ELR (cell line): ENCODE measurements at regions not wholly inside any gene's neighbourhood (a gene's known extent, or its start where the extent isn't known, plus 50 kb on each side); places are given as distances from the start of the nearest gene placed in this dataset.

ENCODE experiments used
- DNase-seq: peaks from one replicate; pipeline ENCODE4 v3.0.0-alpha.2; 2015; ENCODE audit warnings: low read depth

DNA sequence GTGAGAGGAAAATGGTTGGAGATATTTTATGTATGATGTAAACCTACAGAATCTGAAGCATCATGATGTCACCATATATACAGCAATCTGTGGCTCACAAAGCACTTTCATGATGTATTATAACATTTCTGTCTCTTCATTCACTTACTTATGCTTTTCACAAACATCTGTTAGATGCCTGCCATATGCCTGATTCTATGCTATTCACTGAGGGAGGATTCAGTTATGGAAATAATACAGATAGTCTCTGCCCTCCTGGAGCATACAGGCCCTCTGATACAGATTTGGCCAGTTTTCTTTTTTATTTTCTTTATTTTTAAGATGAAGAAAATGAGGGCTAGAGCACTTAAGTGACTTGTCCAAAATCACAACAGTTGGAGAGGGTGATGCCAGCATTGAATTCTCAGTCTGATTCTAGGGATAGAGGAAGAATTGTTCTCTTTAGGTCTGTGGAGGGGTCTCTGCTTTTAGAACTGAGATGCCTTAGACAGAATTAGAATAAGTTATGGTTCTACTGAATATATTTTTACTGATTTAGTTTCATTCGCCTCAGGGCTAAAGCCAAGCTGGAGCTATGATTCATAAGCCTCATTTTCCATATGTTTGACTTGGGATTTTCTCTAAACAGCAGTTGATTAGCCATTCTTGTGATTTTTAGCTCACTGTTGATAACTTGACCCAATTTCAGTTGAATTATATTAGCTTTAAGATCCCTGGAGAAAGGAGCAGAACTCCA, 636.4 kb downstream of the PRELID2 start:
- DNase-seq: peak; percentile 32

DNA sequence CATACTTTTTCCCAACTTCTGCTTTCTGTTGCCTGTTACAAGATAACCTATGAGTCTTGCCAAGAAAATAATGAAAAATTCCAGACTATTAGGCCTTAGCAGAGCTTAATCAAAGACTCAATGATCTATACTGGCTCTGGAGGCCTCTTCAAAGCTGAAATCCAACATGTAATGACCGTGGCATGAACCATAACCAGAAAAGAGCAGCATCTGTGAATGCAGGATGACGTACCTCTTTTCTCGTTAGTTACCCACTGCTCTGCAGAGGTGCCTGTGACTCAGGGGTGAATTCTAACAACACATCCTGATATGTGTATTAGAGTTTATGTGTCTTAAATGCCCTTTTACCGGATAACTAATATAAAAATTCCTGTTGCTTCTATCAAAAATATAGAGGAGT, 645.4 kb downstream of the PRELID2 start:
- peak; percentile 25 for DNase-seq

DNA sequence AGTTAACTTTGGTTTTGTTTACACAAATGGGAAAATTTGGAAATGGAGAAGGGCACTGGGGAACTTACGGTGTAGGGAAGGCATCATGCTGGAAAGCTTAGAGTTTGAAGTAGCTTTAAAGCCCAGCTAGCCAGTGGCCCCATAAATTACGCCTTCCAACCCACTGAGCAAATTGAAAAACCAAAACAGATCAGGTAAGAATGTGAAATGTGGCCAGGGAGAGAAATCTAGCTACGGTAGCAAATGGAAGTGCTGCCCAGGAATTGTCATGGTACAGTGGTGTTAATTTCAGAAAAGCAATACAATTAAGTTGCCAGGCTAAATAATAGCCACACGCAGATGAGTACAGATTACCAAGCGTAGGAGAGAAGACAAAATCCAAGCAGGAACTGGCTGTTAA, 654.8 kb downstream of the PRELID2 start:
- no peak for DNase-seq

DNA sequence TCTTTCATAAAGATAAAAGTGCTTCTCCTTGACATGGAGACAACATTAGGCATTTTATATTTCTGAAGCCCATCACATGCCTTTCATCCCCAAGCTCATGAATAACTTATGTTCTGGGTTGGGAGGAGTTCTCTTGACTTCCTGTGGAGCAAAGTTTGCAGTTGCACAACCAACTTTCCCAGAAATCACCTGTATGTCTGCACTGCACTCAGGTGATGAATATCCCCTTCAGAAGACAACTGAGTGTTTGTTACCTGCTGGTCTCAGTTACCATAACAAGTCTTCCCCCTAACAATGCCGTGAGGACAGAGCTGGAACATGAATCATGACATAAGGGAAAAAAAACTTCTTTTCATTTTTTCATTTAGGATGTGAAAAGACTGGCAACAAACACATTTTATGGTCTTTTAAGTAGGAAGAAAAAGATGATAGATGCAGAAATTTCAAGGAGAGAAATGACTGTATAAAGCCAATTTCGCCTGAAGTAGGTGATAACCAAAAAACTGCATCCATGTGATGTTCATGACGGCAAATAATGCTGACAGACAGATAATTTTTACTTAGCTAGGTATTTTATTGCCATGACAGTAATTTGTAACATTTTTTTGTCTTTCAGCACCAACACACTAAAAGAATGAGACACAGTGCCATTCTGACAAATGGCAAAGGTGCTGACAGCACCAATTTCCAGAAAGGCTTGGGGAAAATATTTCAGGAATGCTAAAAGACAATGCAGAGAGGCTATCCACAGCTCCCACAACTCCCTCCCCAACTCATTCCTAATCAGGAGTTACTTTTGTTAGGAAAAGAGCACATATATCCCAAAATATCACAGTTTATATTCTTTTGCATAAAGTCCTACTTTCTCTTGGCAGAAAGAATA, 656.3 kb downstream of the PRELID2 start:
- DNase-seq: no peak

DNA sequence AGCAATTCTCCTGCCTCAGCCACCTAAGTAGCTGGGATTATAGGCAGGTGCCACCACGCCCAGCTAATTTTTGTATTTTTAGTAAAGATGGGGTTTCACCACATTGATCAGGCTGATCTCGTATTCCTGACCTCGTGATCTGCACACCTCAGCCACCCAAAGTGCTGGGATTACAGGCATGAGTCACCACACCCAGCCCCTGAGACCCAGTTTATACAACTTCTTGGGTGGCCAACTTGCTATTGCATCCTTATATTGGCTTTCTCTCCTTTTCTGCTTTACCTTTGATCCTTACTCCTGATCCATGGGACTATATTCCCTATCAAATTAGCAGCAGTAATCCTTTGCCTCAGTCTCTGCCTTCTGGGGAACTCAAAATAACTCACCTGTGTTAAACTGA, 659.1 kb downstream of the PRELID2 start:
- no peak for DNase-seq

DNA sequence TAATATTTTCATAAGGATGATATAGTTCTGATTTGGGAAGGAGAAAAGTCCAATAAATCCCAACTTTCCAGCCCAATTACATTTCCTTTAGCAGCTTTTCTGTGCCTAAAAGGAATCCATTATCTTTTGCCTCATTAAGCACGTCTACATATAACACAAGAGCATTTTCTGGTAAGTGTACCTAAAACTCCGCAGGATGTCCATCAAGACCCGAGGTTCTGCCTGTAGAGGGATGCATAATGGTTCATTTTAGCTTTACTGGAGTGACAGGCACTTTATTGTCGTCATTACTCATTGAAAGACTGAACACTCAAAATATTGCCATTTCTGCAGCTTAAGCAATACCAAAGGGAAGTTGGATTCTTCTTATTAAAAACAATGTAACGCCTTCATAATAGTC, 669.0 kb downstream of the PRELID2 start:
- DNase-seq: no peak

DNA sequence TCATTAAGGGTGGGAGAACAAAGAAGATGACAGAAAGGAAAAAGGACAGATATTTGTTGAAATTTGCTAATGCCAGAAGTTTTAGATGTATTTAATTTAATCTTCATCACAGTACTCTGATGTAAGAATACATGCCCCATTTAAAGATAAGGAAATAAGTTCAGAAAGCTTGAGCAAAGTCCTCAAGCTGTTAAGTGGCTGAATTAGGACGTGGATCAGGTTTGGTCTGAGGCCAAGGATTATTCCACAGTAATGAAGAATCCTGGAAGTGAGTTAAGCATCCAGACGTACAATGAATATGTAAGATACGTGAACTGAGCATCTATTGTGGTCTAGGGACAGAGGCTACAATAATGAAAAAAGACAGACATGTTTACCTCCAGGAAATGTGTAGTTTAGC, 671.3 kb downstream of the PRELID2 start:
- DNase-seq: no peak

DNA sequence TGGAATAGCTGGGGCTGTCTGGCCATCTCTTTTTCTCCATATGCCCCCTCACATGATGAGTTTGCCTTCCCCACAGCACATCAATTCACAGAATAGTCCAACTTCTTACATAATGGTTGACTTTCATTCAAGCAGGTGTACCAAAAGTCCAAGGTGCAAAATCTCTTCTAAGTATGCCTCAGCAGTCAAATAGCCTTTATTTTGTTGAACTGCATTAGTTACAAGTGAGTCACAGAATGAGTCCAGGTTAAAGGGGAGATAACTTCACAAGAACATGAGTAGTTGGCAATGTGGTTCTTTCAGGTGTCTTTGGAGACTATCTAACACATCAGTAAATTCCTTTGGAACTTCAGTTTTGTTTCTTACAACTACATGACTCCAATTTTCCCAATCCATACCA, 672.5 kb downstream of the PRELID2 start:
- DNase-seq: peak; percentile 4

DNA sequence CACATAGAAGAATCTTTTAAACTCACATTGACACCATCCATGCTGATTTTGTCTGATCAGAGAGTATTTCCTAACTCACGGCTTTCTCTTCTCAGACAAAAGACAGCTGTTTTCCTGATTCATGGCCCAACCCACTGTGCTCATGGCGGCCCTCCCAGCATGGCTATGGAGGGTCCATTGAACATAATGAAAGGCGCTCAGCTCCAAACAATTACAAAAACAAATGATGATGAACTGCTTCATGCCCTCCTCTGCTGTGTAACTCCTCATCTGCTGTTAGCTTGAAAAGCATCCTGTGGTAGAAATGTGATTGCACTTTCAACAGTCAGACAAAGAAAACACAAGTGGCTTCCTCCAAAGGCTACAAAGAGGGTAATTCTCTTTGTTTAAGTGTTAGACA, 673.8 kb downstream of the PRELID2 start:
- no peak for DNase-seq

DNA sequence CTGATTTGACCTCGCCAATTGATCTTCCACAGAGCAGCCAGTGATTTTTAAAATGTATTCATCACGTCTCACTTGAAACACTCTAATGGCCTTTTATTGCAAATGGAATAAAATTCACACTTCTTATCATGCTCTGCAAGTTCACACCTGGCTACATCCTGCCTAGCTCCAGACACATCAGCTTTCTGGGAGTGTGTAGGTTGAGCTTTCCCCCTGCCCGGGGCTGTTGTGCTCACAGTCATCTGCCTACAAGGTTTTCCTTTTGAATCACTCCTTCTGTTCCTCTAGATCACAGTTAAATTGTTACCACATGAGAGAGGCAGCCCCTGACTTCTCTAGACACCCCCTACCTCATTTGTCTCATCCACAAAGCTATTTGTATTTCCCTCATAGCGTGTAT, 674.5 kb downstream of the PRELID2 start:
- DNase-seq: no peak

DNA sequence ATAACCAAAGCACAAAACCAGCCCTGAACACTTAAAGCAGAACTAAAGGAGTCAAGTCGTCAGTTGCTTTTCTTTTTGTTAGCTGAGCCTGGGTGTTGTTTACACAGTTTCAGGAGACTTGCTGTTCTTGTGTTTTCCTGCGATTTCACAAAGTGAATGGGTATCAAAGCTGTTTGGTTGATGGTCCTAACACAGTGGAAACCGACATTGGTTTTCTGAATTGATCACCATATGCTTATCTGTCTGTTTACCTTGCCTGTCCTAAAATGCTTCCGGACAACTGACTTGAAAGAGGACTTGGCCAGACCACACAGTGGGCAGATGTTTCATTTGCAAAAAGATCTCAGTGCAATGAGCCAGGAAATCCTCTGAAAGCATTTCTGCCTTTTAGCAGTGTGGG, 676.4 kb downstream of the PRELID2 start:
- DNase-seq: no peak

DNA sequence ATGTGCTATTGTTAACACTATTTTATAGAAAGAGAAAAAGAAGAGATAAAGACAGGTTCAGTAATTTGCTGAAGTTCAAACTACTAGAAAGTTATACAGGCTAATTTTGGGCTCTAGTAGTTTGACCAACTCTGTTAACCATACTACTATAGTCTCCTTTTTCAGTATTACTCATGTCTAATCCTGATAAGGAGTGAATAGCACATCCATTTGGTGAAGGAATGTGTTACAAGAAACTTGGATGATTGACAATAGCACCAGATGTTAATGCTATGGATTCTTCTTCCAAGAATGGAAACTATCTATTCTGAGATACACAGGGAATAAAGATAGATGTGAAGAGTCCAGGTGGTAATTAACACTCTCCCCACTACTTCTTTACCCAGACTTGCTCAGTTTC, 677.3 kb downstream of the PRELID2 start:
- DNase-seq: no peak

DNA sequence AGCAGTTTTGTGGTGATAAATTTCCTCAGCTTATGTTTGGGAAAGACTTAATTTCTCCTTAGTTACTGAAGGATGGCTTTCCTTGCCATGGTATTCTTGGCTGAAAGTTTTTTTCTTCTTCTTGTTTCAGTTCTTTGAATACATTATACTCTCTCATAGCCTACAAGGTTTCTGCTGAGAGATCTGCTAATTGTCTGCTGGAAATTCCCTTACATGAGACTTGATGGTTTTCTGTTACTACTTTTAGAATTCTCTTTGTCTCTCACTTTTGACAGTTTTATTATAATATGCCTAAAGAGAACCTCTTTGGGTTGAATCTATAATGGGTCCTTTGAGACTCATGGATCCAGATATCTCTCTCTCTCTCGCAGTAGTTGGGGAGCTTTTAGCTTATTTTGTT, 693.6 kb downstream of the PRELID2 start:
- no peak for DNase-seq

DNA sequence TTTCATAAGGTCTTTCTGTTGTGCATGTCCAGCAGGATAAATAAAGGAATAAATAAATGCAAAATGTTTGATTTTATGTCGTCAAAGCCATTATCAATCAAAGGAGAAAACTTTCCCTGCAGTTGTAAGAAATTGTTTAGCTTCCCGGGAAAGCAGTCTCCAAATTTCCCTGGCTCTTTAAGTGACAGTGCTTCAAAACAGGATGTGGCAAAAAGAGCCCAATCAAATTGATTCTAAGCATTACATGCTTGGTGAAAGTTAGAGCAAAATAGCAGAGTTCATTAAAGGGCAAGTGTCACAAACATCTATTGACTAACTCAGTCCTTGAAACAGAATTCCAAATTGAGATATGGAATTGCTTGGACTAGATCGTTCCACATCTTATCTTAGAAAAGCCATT, 704.1 kb downstream of the PRELID2 start:
- DNase-seq: peak; percentile 10

DNA sequence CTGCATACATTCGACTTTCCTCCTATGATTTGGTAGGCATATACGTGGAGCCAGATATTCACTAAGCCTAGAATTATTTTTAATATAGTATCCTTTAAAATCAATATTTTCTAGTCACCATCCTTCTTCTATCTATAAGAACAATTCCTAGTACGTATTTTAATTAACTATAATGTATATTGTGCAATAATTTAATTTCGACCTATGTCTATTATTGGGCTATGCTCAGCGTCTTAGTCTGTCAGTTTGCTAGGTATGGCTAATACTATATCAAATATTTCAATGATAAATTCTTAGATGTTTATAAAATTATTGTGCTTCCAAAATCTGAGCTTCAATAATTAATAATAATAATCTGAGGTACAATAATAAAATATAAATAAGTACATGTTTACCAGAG, 705.3 kb downstream of the PRELID2 start:
- DNase-seq: no peak

DNA sequence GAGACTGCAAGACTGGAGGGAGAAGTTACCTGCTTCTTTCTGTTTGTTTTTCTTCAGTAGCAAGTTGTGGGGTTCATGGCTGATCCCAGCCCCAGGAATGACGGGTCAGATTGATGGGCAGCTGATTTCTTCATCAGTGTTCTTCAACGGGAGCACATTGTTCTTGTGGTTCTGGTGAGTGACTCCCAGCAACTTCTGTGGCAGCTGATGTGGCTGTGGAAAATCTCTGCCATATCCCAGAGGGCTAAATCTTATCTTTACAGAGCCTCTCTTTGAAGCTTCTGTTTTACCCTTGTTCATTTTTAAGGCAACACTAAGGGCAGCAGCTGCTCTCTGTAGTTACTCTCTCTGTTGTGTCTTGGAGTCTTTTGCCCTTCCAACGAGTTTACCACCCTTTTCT, 710.3 kb downstream of the PRELID2 start:
- no peak for DNase-seq

DNA sequence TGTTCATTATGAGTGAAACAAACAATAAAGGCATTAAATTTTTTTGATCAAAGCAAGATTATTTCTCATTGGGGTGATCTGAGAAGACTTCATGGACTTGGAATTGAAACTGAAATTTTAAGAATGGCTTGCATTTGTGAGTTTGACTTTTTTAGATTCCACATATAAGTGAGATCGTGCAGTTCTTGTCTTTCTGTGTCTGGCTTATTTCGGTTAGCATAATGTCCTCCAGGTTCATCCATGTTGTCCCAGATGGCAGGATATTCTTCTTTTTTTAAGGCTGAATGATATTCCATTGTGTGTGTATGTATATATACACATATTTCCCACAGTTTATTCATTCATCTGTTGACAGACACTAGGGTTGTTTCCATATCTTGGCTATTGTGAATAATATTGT, 716.5 kb downstream of the PRELID2 start:
- DNase-seq: no peak

DNA sequence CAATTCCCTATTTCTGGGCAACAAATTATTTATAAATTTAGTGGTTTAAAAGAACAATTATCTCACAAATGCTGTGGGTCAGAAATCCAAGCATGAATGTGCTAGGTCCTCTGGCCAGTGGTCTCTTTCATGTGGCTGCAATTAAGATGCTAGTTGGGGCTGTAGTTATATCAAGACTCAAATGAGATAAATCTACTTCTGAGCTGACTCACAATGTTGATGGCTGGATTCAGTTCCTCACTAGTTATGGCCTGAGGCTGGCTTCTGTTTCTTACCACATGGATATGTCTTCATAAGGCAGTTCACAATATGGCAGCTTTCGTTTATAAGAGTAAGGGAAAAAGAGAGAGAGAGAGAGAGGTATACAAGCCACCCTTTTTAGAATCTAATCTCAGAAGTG, 717.0 kb downstream of the PRELID2 start:
- DNase-seq: peak; percentile 4

DNA sequence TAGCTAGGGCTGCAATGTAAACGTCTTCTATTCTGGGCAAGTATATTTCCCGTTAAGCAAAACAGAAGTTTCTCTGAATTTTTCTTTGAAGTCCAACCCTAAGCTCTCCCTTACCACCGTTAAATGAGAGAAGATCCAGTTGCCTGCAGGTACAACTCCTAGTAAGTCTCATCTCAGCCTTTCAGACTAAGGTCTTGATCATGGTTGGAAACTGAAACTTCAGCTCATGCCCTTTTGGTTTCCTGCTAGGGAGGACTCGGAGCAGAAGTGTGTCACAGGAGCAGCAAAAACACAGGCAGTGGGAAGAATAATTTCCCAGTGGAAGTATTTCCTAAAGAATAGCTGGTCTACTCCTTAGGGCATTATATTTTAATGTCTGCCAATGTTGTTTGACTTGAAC, 717.9 kb downstream of the PRELID2 start:
- no peak for DNase-seq

DNA sequence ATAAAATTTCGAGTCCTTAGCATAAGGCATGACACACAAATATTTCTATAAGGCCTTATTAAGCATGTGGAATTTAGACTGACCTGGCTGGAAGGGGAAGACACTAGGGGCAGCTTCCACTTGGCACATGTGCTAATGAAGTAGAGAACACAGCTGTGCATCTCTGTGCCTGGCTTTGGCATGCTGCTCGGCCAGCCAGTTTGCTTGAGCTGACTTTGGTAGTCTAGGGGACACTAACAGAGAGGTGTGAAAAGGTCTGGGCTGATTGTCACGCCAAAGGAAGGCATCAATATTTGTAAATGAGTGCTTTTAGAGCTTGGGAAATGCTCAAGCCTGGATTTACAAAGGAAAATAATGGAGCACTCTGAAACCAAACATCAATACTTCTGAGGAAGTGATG, 723.7 kb downstream of the PRELID2 start:
- DNase-seq: no peak

DNA sequence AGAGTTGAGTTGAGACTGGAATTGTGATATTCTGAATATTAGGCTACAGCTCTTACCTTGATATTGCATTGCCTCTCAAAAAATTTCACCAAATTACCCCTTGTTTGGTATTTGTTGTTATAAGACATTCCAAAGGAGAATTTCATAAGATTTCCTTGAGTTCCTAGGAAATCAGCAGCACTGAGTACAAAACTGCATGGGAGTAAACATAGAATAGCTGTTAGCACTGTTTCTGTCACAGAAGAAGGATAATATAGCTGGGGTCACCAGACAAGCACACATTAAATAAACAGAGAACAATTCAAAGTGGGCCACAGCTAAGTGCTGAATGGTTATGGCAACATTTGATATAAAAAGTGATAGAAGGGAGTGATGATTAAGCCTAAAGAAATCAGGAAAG, 724.3 kb downstream of the PRELID2 start:
- DNase-seq: no peak

DNA sequence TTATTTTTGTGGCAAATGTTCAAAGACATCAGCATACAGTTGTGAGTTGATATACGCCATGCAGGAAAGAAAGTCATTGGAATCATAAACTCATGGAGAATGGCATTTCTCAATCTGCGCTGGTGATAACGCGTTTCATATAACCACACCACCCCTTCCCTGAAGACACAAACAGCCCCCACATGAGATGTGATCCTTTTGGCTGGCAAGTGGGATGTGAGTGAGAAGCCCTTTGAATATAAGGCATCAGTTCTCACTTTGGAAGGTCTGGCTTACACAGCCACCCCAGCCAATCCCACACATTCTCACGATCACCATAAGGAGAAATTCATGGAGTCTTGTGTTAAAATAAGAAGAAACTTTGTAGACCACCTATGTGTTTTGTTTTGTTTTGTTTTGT, 725.0 kb downstream of the PRELID2 start:
- DNase-seq: no peak

DNA sequence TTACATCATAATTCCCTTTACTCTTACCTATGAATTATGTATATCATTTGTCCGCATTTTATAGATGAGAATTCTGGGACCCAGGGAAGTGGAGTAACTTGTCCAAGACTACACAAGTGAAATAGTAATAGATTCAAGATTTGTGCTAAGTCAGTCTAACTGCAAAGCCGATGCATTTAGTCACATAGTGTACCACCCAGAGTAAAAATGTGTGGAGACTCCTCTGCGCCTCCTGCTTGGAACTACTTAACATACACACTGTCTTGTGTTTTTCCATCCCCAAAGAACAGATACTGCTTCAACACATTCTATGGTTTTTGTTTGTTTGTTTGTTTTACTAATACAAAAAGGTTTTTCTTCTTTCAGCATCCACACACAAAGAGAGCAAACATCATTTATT, 729.8 kb downstream of the PRELID2 start:
- no peak for DNase-seq

DNA sequence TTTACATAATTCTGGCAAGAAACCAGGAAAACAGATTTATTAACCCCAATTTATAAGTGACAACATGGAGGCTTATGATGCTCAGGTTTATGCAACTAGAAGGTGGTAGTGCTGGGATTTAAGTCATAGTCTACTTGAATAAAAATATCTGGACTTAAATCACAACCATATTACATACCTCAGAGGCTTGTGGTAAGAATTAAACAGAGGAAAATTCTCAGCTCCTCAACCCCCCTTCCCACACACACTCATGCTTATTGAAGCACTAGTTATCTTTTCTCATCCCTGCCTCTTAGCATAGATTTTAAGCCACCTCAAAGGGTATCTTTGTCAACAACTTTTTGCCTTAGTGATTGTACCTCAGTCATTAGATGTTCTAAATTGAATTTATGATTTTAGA, 731.0 kb downstream of the PRELID2 start:
- DNase-seq: no peak
